ENCODE measurements at regions not wholly inside any gene's neighbourhood (a gene's known extent, or its start where the extent isn't known, plus 50 kb on each side); places are given as distances from the start of the nearest gene placed in this dataset.

DNA sequence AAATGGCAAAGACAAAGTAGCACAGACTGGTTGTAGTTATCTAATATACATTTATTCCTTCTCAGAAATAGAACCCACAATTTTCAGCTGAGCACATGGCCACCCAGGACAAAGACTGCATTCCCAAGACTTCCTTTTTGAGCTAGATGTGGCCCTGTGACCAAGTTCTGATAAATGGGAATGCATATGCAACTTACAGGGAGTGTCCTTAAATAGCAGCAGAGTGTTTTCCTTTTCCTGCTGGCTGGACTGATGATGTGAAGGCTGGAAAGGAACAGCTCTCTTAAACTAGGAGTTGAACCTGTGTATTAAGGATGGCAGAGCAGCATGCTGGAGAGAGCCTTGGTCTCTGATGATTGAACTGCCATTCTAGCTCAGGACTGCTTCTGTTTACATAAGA lies 74.7 kb upstream of the TNPO1 start:
- H3K4me3 ChIP-seq: no peak overlapping the region
- H3K4me1 ChIP-seq: no peaks in the 10 kb centered on the region
- no peak for DNase-seq
- no peaks in the 10 kb centered on the region for H3K27me3 ChIP-seq
- H3K27ac ChIP-seq: no peak overlapping the region
- TF ChIP-seq, protein P1, sequence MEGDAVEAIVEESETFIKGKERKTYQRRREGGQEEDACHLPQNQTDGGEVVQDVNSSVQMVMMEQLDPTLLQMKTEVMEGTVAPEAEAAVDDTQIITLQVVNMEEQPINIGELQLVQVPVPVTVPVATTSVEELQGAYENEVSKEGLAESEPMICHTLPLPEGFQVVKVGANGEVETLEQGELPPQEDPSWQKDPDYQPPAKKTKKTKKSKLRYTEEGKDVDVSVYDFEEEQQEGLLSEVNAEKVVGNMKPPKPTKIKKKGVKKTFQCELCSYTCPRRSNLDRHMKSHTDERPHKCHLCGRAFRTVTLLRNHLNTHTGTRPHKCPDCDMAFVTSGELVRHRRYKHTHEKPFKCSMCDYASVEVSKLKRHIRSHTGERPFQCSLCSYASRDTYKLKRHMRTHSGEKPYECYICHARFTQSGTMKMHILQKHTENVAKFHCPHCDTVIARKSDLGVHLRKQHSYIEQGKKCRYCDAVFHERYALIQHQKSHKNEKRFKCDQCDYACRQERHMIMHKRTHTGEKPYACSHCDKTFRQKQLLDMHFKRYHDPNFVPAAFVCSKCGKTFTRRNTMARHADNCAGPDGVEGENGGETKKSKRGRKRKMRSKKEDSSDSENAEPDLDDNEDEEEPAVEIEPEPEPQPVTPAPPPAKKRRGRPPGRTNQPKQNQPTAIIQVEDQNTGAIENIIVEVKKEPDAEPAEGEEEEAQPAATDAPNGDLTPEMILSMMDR (IDR thresholded peaks at IDR 0.05): no peak
- TF ChIP-seq POLR2A (IDR thresholded peaks at IDR 0.05): no peak
- no peaks in the 10 kb centered on the region for H3K9me3 ChIP-seq
- H3K36me3 ChIP-seq: no peaks in the 10 kb centered on the region

DNA sequence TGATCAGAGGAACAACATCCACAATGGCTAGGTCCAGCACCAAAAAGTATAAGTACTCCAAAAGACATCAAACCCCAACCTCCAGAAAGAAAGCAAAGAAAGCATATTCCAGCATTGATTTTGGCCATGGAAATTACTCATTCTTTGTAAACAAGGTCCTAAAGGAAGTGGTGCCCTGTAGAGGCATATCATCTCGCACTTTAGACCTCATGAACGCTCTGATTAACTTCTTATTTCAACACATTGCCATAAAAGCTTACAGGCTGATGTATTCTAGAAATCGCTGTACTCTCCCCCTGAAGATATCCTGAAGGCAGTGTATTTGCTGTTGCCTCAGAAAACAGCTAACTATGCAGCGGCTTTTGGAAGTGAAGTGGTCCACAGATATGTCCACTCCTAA lies 82.7 kb upstream of the TNPO1 start:
- Histone ChIP-seq H3K27me3 (no peaks in the 10 kb centered on the region), H3K9me3 (no peaks in the 10 kb centered on the region), H3K27ac (no peak overlapping the region), H3K4me1 (no peaks in the 10 kb centered on the region), H3K36me3 (no peaks in the 10 kb centered on the region), H3K4me3 (no peak overlapping the region)
- no peak for TF ChIP-seq POLR2A (IDR thresholded peaks at IDR 0.05)
- TF ChIP-seq, protein P1 (IDR thresholded peaks at IDR 0.05): no peak
- DNase-seq: no peak

DNA sequence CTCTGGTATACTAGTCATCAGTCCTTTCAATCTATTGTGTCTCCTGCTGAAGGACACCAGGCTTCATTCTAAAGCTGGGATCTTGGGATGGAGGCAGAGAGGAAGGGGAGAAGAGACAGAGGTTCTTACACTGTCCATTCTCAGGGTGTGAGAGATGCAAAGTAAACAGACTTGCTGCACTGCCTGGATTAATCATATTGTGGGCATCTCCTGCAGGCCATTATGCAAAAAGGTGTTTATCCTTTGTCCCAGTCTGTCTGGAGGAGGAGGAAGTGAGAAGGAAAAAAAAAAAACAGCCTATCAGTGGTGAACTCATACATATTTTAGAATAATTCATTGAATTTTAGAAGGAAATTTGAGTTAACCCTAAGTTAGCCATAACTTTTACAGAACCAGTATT lies 92.9 kb upstream of the TNPO1 start:
- TF ChIP-seq, protein P1 (IDR thresholded peaks at IDR 0.05): no peak
- TF ChIP-seq POLR2A (IDR thresholded peaks at IDR 0.05): no peak
- H3K36me3 ChIP-seq: no peaks in the 10 kb centered on the region
- no peaks in the 10 kb centered on the region for H3K4me1 ChIP-seq
- H3K27me3 ChIP-seq: no peaks in the 10 kb centered on the region
- no peak for DNase-seq
- no peak overlapping the region for H3K27ac ChIP-seq
- H3K4me3 ChIP-seq: no peak overlapping the region
- no peaks in the 10 kb centered on the region for H3K9me3 ChIP-seq

DNA sequence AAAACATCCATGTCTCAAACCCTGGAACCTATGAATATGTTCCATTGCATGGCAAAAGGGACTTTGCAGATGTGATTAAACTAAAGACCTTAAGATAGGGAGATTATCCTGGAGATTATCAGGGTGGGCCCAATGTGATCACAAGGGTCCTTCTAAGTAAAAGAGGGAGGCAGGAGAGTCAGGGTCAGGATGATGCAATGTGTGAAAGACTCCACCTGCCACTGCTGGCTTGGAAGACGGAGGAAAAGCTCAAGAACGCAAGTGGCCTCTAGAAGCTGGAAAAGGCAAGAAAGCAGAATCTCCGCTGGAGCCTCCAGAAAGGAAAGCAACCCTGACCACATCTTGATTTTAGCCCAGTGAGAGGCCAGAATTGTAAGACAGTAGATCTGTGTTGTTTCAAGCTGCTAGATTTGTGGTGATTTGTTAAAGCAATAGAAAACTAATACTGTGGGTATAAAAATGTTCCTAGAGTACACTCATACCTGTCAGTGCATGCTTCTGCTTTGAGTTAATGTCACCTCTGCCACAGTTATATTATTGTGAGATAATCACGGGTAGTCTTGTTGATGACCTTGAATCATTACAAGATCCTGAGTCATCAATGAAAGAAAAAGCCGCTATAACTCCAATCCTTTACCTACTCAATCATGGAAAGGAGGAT lies 93.5 kb upstream of the TNPO1 start:
- no peaks in the 10 kb centered on the region for H3K9me3 ChIP-seq
- no peaks in the 10 kb centered on the region for H3K4me1 ChIP-seq
- DNase-seq: no peak
- no peaks in the 10 kb centered on the region for H3K36me3 ChIP-seq
- no peak overlapping the region for H3K27ac ChIP-seq
- no peak for TF ChIP-seq POLR2A (IDR thresholded peaks at IDR 0.05)
- TF ChIP-seq, protein P1 (IDR thresholded peaks at IDR 0.05): no peak
- H3K4me3 ChIP-seq: no peak overlapping the region
- no peaks in the 10 kb centered on the region for H3K27me3 ChIP-seq

DNA sequence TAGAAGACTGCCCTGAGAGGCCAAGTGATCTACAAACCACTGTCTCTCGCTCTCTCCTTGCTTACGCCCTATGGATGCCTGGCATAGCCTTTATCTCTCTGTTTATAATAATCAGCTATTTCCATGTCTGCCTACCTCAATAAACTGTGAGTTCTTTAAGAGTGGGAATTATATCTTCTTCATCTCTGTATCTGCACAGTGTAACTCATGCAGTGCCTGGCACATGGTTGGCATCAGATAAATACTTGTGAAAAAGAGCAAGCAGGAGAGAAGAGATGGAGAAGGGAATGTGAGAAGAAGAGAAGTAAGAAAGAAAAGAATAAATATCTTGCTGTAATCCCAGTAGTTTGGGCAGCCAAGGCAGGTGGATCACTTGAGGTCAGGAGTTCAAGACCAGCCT lies 94.6 kb upstream of the TNPO1 start:
- H3K27me3 ChIP-seq: no peaks in the 10 kb centered on the region
- H3K9me3 ChIP-seq: no peaks in the 10 kb centered on the region
- H3K4me3 ChIP-seq: no peak overlapping the region
- no peak for TF ChIP-seq POLR2A (IDR thresholded peaks at IDR 0.05)
- TF ChIP-seq, protein P1 (IDR thresholded peaks at IDR 0.05): no peak
- no peaks in the 10 kb centered on the region for H3K36me3 ChIP-seq
- no peak overlapping the region for H3K27ac ChIP-seq
- H3K4me1 ChIP-seq: no peaks in the 10 kb centered on the region
- no peak for DNase-seq

DNA sequence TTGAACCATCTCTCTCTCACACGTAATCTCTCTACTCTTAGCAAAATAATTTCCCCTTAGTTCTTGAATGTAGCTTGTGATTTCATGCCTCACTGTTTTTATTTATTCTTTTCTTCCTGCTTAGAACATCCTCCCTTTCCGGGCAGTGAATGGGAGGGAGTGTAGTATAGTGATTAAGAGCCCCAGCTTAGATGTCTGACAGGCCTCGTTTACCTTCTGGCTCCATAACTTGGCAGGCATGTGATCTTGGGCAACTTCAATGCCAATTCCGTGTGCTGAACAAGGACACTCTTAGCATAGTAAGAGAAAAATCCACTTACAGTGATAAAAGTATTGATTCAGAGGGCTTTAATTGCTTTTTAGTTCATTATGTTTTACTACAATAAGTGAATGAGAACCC lies 96.3 kb upstream of the TNPO1 start:
- Histone ChIP-seq H3K4me1 (no peaks in the 10 kb centered on the region), H3K27me3 (no peaks in the 10 kb centered on the region), H3K9me3 (no peaks in the 10 kb centered on the region), H3K4me3 (no peak overlapping the region), H3K36me3 (no peaks in the 10 kb centered on the region), H3K27ac (no peak overlapping the region)
- TF ChIP-seq, protein P1 (IDR thresholded peaks at IDR 0.05): no peak
- no peak for TF ChIP-seq POLR2A (IDR thresholded peaks at IDR 0.05)
- DNase-seq: no peak

Data from Peyer's patch (tissue), 4 donors.